22Rv1 (cell line): ENCODE measurements at regions not wholly inside any gene's neighbourhood (a gene's known extent, or its start where the extent isn't known, plus 50 kb on each side); places are given as distances from the start of the nearest gene placed in this dataset.

ENCODE experiments used
- ZFX ChIP-seq: fragments of 450-650 bp; IDR thresholded peaks from 2 replicates; pipeline ENCODE4 v1.6.1; 2017; ENCODE audit warnings: antibody characterized with exemption, borderline replicate concordance
- TF ChIP-seq, protein P1 (sequence below): fragments of 450-650 bp; IDR thresholded peaks from 2 replicates; pipeline ENCODE4 v1.5.1; 2017; ENCODE audit warnings: mild to moderate bottlenecking

DNA sequence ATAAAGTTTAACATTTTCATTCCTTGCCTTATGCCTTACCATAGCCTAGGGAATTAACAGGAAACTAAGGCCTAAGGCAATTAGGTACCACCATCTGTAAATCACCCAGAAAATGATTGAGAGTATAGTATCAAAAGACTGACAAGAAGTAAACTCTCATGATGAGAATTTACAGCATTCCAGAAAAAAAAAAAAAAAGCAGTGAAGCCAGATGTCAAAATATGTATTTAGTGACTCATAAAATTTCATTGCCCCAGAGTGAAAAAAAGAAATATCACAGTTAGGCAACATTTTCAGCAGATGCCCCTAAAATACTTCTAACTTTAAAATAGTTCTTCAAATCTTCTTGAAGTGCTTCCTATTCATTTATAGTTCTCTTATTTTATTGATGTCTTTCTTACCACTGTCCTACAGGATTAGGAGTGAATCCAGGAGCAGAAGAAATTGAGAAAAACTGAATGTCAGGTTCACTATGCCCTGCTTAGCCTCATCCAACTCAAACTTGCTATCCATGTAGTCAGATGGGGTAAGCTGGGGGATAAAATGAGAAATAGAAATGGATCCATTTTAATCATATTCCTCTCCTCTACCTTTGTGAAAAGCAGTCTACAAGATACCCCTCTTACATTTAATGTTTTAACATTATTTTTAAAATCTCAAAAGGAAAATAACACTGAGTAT lies 57.3 kb upstream of the TANK start:
- TF ChIP-seq, protein P1, sequence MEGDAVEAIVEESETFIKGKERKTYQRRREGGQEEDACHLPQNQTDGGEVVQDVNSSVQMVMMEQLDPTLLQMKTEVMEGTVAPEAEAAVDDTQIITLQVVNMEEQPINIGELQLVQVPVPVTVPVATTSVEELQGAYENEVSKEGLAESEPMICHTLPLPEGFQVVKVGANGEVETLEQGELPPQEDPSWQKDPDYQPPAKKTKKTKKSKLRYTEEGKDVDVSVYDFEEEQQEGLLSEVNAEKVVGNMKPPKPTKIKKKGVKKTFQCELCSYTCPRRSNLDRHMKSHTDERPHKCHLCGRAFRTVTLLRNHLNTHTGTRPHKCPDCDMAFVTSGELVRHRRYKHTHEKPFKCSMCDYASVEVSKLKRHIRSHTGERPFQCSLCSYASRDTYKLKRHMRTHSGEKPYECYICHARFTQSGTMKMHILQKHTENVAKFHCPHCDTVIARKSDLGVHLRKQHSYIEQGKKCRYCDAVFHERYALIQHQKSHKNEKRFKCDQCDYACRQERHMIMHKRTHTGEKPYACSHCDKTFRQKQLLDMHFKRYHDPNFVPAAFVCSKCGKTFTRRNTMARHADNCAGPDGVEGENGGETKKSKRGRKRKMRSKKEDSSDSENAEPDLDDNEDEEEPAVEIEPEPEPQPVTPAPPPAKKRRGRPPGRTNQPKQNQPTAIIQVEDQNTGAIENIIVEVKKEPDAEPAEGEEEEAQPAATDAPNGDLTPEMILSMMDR = no peak
- no peak for TF ChIP-seq ZFX
